ENCODE measurements at regions not wholly inside any gene's neighbourhood (a gene's known extent, or its start where the extent isn't known, plus 50 kb on each side); places are given as distances from the start of the nearest gene placed in this dataset.
"Not testable (repeated sequence)": the region's sequence is repeated elsewhere in the genome, so short reads cannot be mapped to it uniquely, and the experiment has no call there.

- no peak for DNase-seq (ENCODE audit: low spot score)
- in situ Hi-C loops (cut with HindIII; ENCODE audit: low sequenced_read_pairs), result no loop called here
These were observed 443.2 kb downstream of the REEP3 start for GRCh38 chr10:63964406-63964805.

DNA sequence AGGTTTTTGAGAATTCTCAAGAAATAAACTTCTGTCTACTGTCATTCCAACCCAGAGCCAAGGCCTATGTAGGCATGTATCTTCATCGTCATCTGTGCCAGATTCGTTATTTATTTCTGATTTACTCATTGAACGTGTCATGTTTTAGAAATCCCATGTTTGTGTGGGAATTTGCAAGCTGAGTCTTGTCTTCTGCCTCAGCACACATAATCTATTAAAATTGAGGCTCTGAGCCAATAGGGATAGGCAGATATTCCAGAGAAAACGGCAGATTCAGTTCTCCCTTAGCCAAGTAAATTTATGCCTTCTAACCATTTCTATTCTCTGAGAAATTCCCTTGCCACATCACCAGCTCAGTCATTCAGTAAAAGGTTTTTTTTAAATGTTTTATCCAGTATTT, 444.6 kb downstream of the REEP3 start:
- in situ Hi-C loops (cut with HindIII; ENCODE audit: low sequenced_read_pairs), result no loop called here
- peak; percentile 42 for DNase-seq (ENCODE audit: low spot score)

DNA sequence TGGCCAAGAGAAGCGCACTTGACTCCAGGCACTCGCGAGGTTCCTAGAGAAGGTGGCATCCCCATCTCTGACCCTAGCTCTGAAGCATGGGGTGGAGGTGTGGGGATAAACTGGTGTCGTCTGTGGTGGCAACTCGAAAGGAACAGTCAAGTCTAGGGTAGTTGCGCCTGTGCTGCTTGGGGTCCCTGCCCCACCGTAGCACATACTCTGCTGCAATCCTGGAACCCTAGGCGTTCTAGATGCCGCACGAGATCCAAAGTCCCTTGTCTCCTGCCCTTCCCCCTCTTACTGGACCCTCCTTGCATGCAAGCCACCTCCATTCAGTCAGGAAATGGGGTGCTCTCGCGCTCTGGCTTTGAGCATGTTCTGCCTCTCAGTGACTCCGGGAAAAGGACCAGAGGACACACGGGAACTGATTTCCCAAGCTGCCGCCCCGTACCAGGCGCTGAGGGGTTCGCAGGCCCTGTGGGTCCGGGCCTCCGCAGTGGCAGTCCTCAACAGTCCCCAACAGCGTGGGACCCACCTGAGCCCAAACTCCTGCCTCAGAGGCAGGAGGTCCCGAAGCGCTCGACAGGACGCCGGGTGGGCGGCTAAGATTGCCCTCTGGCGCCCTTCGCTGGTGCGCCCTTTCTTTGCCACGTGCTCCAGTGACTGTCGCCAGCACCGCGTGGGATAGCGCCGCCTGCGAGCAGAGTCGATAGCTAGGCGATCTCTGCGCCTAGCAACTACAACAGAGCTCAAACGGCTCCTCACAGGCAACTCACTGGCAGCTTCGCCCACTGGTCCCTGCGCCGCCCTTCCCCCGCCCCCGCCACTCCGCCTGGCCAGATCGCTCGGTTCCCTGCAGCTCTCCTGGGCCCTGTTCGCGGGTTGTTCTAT, 452.0 kb downstream of the REEP3 start:
- no peak for DNase-seq (ENCODE audit: low spot score)
- in situ Hi-C loops (cut with HindIII; ENCODE audit: low sequenced_read_pairs), result no loop called here

DNA sequence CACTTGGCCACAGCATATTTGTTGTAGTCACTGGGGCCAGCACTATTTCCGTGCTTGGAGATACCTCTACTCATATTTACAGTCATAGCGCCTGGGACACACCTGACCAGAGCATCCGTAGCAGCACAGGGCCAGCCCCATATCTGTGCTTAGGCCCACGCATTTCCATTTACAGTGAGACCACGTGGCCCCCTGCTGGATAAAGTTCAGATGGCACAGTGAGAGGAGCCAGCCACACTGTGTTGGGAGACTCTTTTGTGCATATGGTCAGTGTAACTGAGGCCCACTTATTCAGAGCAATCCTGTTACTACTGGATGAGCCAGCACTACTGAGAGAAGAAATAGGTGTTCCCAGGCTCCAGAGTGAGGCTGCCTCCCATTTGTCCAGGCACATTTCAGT, 455.3 kb downstream of the REEP3 start:
- in situ Hi-C loops (cut with HindIII; ENCODE audit: low sequenced_read_pairs), result no loop called here
- peak; percentile 32 for DNase-seq (ENCODE audit: low spot score)

- DNase-seq (ENCODE audit: low spot score), result peak; percentile 64
- in situ Hi-C loops (cut with HindIII; ENCODE audit: low sequenced_read_pairs), result no loop called here
These were observed 456.2 kb downstream of the REEP3 start for GRCh38 chr10:63977329-63977923.

DNA sequence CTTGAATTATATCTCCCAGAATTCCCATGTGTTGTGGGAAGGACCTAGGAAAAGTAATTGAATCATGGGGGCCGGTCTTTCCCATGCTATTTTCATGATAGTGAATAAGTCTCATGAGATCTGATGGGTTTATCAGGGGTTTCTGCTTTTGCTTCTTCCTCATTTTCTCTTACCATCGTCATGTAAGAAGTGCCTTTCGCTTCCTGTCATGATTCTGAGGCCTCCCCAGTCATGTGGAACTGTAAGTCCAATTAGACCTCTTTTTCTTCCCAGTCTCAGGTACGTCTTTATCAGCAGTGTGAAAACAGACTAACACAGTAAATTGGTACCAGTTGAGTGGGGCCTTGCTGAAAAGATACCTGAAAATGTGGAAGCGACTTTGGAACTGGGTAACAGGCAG, 459.7 kb downstream of the REEP3 start:
- in situ Hi-C loops (cut with HindIII; ENCODE audit: low sequenced_read_pairs); DNase-seq (ENCODE audit: low spot score): not testable (repeated sequence)

GRCh38 chr10:63984061-63984460, 462.9 kb downstream of the REEP3 start:
- in situ Hi-C loops (cut with HindIII; ENCODE audit: low sequenced_read_pairs); DNase-seq (ENCODE audit: low spot score): not testable (repeated sequence)

DNA sequence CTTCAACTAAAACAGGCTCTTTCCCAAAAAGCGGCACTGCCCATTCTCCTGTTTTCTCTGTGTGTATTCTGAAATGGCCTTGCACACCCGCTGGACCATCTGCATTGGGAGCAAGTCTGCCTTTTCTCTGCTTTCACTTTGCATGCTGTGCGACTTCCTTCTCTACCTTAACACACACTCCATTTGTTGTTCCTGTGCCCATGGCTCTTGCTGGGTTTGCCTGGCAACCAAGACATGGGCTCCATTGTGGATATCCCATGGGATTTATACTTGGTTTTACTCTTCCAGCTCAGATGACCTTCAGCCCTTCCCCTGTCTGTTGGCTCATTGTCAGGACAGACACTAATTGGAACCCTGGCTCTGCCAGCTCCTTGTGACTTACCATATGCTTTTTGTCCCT, 465.3 kb downstream of the REEP3 start:
- peak; percentile 83 for DNase-seq (ENCODE audit: low spot score)
- in situ Hi-C loops (cut with HindIII; ENCODE audit: low sequenced_read_pairs), result no loop called here

DNA sequence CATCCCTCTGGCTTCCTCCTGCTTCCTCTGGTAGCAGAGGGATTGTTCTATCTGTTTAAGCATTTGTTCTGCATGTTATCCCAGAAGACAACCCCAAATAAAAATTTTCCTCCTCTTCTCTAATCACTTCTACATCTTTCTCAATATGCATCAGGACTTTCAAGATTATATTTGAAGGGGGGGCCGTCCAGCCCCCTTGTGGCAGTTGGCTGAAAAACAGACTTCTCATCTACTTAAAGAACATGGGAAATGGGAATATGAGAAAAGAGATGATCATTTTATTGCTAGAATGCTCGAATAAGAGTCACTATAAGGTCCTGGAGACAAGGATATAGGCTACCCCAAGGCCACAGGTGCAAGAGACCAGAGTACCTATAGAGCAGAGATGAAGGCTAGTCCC, 466.0 kb downstream of the REEP3 start:
- no peak for DNase-seq (ENCODE audit: low spot score)
- in situ Hi-C loops (cut with HindIII; ENCODE audit: low sequenced_read_pairs), result no loop called here

DNA sequence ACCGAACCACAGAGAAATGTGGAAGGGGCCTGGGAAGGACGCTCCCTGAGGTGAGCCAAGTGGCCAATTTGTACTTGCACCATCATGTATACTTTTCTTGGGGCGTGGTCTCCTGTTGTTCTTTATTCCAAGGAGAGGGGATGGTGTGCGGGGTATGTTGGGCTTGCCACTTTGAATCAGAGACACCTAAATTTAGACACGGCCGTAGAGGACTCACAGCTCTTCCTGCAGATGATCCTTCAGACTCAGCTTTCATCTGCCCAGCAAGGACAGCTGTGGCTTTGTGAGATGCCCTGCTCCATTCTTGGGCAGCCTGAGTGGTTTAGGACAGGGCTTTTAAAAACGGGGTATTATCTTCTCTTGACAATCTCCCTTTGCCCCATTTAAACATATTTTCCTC, 473.2 kb downstream of the REEP3 start:
- DNase-seq (ENCODE audit: low spot score), result no peak
- in situ Hi-C loops (cut with HindIII; ENCODE audit: low sequenced_read_pairs), result no loop called here

DNA sequence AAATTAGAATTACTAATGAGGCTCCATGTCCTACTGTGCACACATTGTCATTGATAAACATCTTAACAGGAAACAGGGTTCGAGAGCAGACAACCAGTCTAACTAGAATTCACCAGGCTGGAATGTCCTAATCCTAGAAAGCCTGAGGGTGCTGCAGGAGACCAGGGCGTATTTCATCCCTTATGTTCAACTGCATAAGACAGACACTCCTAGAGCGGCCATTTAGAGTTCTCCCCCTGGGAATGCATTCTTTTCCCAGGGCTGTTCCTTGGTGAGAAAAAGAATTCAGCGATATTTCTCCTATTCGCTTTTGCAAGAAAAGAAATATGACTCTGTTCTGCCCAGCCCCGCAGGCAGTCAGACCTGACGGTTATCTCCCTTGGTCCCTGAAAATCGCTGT, 486.0 kb downstream of the REEP3 start:
- in situ Hi-C loops (cut with HindIII; ENCODE audit: low sequenced_read_pairs), result no loop called here

GRCh38 chr10:64010711-64011110, 489.5 kb downstream of the REEP3 start:
- in situ Hi-C loops (cut with HindIII; ENCODE audit: low sequenced_read_pairs), result no loop called here
- no peak for DNase-seq (ENCODE audit: low spot score)

More for the DNA sequence above, 486.0 kb downstream of the REEP3 start:
- DNase-seq (ENCODE audit: low spot score), result no peak

- in situ Hi-C loops (cut with HindIII; ENCODE audit: low sequenced_read_pairs), result no loop called here
- DNase-seq (ENCODE audit: low spot score), result no peak
These were observed 490.9 kb downstream of the REEP3 start for GRCh38 chr10:64011912-64012714.

DNA sequence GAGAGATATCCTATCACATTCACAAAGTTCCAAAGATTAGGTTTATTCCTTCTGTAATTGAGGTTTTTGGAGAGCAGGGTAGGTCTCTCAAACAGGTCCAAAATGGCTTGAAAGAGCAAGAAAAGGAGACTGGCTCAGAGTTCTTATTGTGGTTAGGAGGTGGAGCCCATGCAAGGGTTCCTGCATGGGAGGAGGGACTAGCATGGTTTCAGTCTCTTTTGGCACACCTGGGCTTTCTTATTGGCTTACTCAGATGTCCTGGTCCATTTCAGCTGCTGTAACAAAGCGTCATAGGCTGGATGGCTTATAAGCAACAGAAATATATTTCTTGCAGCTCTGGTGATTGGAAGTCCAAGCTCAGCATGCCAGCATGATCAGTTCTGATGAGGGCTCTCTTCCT, 493.1 kb downstream of the REEP3 start:
- in situ Hi-C loops (cut with HindIII; ENCODE audit: low sequenced_read_pairs), result no loop called here
- DNase-seq (ENCODE audit: low spot score), result no peak

DNA sequence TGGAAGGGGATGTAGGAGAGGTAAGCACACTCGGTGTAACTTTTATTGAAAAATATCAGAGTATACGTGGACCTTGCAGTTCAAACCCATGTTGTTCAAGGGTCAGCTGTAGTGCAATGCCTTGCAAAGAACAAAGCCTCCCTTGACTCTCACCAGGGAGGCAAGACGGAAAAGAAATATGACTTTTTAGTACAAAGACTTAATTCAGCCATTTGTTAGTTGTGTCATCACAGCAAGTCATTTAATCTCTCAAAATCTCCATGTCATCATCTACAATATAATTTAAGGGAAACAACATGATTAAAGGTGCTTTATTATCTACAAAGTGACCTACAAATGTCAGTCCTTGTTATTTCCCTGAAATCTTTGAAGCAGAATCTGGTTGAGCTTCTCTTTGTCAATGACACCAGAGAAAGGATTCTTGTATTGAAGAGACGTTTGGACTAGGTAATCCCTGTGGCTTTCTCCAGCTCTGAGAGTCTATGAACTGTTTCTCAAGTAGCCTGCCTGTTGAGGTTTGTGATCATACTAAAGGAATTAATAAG, 502.8 kb downstream of the REEP3 start:
- peak; percentile 77 for DNase-seq (ENCODE audit: low spot score)
- in situ Hi-C loops (cut with HindIII; ENCODE audit: low sequenced_read_pairs), result no loop called here

DNA sequence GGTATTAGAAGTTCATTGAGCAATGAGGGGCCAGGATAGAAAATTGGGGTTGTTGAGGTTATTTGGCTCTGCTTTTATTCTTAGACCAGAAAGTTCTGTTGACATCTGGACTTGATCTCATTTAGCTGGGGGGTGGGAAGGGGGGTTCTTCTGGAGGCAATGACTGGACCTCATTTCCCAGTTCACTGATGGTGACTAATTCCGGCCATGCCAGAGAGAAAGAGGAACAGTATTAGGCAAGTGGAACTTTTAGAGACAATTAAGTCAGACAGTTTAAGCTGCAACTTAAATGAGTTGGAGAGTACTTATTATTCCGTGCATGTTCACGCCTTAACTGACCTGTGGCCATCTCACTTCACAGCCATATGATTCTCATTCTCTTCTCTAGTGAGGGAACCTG, 512.5 kb downstream of the REEP3 start:
- in situ Hi-C loops (cut with HindIII; ENCODE audit: low sequenced_read_pairs), result no loop called here
- no peak for DNase-seq (ENCODE audit: low spot score)

DNA sequence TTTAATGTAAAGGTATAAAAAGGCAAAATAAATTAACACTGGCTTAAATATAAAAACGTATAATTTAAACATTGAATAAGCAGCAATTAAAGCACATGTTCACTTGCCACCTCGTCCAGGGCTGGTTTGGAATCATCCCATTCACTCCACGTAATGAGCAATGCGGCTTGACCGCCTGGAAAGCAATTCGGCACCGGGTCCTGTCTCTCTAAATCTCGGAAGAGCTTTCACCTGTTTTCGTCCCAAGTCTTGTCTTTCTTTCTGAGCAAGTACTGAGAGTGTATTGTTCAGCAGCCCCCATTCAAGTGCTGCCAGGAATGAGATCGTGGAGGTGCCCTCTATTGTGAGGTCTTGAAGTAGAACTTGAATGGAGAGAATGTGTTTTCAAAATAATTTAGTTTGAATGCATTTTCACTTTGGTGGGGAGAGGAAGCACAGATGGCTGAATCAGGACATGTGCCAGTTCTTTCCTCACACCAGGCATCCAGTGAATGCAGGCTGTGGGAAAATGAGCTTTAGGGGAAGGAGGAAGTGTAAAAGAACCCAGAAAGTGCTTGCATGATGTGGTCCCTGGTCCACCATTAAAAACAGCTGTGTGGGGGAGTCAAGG, 515.2 kb downstream of the REEP3 start:
- peak; percentile 92 for DNase-seq (ENCODE audit: low spot score)
- in situ Hi-C loops (cut with HindIII; ENCODE audit: low sequenced_read_pairs), result no loop called here

- DNase-seq (ENCODE audit: low spot score), result peak; percentile 83
- in situ Hi-C loops (cut with HindIII; ENCODE audit: low sequenced_read_pairs), result no loop called here
These were observed 516.0 kb downstream of the REEP3 start for GRCh38 chr10:64037071-64037661.

DNA sequence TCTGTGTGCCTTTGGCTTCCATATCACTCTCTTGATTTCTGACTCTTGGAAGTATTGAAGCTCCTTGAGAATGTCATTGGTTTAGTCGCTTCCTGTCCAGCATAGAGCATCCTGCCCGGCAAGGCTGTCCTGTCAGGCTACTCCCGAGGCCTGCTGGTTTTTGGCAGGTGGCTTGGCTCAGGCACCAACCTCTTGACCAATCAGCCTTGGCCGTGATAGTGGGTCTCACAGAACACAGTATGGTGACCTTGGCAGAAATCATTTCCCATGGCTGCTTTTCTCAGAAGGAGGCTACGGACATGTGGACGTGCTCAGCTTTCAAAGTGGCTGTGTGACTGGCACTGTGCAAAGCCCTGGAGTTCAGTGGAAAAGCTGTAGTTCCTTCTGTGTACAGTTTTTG, 516.9 kb downstream of the REEP3 start:
- in situ Hi-C loops (cut with HindIII; ENCODE audit: low sequenced_read_pairs), result no loop called here
- peak; percentile 99 for DNase-seq (ENCODE audit: low spot score)

Data from G401 (cell line).